ENCODE measurements at regions not wholly inside any gene's neighbourhood (a gene's known extent, or its start where the extent isn't known, plus 50 kb on each side); places are given as distances from the start of the nearest gene placed in this dataset.

DNA sequence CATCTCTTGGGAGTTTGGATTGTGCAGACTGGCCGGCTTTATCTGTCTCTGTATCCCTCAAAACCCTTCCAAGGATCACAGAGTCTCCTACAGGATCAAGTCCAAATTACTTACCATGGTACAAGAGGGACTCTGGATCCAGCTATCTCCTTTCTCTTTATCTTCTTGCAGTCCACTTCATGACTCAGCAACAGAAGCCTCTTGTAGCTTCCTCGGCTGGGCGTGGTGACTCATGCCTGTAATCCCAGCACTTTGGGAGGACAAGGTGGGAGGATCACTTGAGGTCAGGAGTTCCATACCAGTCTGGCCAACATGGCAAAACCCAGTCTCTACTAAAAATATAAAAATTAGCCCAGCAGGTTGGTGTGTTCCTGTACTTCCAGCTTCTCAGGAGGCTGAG lies 189.7 kb downstream of the BCAT1 start:
- DNase-seq: no peak

DNA sequence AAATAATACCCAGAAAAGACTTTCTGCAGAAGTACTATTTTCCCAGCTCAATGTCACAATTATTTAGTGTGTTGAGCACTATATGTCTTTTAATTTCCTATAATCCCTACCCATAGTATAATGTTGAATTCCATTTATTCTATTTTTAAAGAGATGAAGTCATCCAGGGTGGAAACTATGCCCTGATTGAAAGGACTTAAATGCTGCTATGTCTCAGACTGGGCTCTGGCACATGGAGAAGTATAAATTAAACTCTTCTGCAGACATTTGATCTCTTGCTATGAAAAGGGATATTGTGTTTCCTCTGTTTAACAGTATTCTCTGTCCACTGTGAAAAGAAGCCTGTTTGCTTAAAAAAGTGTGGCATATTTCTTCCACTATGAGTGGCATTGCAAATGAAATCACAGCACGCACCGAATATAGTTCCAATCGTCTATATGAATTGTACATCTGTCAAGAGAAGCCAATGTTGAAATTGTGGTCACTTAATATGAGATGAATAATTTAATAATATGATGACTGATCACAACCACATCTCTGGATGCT lies 192.3 kb downstream of the BCAT1 start:
- no peak for DNase-seq

DNA sequence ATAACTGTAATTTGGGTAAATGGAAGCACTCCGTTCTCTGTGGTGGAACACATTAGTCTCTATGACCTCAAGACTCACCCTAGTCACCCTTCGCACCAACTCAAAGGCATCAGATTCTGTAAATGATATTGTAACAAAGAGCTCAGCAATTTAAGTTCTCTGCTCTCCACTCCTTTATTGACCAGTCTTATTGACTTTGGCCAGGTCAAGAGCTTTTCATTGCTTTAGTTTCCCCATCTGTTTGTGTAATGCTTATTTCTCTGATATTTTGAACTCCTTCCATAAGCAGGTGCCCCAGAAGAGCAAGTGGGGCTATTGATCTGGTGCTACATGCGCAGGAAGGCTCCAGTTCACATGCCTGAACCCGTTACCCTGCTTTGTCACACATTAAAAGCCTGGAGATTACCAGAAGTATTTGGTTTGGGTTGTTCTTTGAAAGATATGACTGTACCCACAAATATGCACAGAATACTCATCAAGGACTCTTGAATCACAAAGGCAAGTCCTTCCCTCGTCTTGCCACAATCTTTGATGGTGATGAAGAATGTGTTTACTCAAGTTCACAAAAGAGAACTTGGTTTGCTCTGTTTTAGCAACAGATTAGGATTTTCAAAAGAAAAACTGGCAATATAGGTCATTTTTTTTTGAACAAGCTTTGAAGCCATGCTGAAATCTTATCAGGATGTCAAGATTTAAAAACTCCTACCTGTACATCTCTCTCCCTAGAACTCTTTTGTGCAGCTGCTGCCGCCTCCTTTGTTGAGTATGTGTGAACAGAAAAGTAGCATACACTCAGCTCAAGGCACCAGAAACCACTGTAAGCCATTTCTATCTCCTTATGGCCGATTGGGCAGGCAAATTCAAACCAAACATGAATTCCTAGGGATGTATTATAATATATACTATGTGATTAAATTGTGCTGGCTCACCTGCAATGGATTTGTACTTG lies 193.9 kb downstream of the BCAT1 start:
- DNase-seq: no peak

DNA sequence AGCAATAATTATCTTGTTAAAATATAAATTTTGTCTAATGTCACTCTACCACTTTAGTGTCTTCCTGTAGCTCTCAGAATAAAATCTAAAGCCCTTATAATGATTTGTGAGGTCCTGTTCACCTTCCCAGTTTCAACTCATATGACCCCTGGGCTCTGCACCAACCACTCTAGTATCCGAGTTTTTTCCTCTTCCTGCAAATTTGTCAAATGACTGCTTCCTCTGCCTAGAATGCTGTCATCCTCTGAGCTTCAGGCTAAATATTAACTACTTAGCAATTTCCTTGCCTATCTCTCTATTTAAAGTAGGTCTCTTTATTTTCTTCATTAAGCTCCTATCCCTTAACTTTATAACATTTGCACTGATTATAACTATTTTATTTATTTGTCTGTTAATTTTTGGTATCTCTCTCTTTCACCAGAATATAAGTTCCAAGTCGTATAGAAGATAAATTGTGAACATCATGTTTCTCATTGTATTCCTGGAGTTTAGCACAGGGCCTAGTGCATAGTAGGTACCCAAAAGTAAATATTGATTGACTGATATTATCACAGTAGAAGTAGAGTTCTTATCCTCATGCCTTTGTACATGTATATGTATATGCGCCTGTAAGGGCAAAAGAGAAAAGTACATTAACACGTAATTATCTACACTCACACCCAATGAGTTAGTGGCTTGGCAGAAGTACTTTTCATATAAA lies 196.0 kb downstream of the BCAT1 start:
- DNase-seq: no peak

DNA sequence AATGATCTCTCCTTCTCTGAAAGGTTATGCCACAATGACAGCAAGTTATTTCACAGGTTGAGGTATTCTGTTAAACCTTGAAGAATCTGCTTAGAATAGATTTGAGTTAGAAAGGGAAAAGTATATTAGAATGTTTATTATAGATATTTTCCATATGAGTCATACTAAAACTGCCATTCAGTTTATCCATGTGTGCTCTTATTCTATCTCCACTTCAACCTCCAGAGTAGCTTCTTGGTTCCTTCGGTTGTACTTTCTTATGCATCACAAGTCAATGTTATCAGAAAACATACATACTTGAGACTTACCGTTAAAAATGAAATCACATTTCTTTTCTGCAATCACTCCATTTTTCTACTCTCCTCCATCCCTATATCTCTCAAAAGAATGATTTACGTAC lies 197.7 kb downstream of the BCAT1 start:
- DNase-seq: no peak

DNA sequence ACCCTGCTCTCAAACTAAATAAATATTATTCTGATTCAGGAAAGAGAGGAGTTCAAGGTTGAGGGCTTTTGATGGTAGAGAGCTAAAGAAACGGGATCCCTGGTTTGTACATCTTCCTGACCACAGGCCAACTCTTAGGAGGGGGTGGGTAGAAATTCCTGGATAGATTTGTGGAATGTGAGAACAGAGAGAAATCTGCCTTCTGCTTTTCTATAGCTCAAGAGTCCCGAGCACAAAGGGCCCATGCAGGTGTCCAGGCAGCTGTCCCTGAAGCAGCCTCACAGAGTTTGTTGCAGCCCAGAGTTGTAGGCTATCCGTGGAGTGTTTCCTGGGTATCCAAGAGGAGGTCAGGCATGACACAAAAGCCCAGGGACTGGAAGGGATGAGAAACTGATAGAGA lies 198.6 kb downstream of the BCAT1 start:
- DNase-seq: no peak

DNA sequence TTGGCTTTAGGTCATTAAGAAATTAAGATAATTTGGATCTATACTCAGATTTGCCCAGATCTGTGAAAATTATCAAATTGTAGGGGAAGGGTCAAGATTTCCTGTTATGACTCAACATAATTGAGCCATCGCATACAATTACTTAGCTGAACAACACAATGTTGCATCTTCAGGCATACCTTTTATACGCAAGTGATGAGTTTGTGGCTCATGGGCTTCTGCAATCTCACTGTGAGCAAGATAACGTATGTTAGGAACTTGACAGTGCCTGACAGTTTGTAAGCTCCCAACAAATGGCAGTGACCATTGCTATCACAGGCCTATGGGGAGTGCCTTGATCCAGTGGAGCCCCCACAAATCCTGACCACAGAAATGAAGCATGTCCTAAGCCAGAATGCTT lies 199.7 kb downstream of the BCAT1 start:
- DNase-seq: no peak

DNA sequence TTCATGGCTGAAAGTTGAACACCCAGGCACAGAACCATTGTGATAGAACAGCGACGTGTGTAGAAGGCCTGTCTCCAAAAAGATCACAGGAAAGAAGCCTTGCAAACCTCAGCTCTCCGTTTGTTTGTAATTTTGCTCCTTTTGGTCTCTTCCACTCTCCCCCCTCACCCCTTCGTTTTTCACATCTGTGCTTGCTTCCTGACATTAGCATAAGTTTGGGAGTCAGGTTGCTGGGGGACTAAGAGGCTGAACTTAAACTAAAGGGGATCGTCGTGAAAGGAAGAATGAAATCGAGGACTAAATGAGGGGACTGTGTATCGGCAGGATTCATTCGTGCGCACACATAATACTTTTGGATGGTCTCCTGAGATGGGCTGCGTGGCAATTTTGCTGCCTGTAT lies 200.6 kb downstream of the BCAT1 start:
- no peak for DNase-seq

DNA sequence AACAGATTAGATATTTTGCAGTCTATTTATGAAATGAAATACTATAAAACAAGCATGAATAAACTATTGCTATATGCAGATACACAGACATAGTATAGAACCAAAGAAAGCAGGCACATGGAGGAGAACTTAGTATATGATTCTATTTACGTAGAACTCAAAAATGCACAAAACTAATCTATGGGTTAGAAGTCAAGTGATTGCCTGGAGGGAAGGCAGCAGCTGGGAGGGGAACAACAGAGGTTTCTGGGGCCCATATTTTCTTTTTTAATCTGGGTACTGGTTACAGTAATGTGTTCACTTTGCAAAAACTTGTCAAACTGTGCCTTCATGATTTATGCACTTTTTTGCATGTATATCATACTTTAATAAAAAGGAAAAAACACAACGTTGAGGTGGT lies 202.0 kb downstream of the BCAT1 start:
- DNase-seq: no peak

DNA sequence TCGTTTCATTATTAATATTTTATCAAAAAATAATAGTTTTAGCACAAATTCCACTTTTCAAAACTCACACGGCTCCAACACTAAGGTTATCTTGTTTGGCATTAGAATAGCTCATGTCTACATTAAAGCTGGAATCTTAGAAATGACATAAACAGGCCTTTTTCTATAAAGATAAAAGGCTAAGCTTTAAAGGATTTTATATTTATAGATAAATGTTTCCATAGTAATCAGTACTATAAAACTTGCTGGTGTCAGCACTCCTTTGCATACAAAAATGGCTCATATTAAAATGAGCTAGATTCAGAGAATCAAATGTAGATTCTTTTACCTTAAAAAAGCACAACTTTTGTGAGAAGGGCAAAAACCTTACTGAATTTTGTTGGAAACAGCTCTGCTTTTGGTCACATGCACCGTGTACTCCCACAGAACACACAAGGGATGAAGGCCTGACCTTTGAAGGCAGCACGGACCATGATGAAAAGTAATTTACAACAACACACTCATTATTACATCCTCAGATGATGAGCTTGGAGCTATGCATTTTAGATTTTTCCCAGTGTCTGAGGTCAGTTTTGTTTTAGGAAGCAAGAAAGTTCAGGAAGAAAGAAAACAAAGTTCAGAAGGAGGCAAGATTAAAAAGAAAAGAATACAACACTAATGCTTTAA lies 202.8 kb downstream of the BCAT1 start:
- DNase-seq: no peak

DNA sequence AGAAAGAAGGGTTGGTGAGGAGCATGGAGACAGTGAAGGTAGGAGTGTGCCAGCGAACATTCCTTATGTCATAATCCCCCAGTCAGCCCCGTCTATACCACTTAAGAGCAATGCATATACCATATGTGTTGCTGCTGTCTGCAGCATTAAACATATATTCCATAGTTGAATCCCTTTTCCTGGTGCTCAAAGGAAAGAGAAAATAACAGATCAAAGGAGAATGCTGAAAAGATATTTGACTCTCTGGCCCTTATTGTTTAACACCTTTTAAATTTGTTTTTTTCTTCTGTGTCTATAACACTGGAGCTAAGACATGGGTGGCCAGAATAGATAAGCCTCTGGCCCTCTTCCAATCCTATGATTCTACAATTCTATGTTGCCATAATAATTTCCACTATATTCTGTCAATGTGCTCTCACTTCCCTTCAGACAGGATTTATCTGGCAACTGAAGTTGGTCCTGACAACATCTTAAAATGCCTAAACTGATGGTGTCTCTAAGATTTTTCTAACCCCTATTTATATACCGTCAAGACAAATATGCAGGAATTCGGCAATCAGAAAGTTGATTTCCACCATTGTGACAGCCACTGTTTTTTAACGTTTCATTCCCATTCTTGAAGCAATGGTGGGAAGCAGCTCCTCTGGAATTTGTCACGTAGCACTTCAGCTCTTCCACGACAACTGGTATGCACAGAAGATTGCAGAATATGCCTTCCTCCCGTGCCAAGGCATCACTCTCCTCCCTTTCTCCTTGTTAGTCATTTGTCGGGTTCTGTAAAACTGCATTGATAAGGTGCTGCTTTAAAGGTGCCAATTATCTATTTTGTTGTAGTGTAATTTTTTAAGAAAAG lies 204.7 kb downstream of the BCAT1 start:
- no peak for DNase-seq

DNA sequence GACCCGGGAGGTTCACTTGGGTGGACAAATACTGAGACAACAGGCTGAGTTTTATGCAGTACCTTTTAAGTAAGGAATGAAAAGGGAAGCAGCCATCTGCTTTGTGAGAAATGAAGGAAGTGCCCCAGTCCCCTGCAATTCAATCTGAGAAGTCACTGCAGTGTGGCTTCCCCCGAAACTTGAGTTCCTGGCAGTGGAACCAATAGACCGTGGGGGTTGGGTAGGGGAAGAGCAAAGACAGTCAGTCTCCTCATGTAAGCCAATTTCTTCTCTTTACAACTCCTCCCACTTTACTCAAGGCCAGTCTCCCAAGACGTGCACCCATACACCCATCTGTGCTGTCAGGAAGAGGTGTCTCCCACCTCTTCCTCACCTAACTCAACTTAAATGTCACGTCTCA lies 206.5 kb downstream of the BCAT1 start:
- DNase-seq: no peak

DNA sequence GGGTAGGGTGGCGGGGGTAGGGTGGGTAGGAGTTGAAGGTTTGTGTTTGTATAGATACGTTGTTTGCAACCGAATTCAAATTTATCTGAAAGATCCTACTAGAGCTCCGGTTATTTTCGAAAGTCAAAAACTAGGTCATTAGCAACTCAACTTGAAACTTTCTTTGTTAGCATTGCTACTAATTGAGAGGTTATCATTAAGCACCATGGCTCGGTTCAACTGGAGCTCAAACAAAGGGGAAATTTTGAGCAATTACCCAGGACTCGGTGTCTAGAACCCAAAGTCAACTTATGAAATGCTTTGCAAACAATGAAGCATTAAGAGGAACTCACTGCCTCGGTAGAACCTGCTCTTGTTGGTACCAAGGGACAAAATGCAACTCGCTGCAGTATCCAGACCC lies 207.7 kb downstream of the BCAT1 start:
- no peak for DNase-seq

DNA sequence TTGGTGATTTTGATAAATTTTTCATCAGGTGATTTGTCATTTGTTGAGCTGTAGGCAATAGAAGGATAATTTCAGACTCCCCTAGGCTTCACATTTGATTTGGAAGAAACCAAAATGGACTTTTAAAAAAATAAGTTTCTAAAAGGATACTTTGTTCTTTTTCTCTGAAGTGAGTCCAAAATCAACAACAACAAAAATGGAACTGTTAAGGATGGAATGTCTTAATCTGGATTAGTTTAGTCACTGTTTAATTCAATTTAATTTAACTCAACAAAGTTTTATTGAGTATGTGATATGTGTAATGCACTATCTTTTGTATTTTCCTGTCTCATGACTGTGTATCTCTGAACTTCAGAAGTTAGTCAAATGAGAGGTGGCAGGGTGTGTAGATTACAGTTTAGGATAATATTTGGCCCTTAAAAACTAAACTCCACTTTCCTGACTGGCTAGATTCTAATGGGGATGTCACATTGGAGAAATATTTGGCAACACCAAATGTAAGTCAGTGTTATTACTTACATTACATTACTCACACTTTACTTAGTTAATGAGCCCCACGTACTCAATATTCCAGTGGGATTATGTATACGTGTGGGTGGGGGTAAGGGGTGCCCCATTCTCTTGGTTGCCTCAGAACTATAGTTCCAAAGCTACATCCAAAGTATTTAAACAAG lies 209.7 kb downstream of the BCAT1 start:
- DNase-seq: no peak

DNA sequence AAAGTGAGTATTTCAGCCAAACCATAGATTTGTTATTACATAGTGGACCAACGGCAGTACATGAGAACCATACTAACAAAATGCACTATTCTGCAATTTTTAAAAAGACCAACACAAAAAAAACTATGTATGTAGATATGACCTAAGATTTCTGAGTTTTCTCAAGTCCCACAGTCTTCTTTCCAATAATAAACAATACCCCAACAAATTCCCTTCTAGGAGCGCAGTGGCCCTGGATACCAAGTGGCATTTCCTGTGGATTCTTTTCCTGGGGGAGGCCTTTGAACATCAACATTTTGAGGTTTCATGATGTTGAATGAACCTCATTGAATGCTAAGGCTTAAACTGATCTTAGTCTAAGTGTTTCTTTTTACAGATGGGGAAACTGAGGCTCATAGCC lies 210.5 kb downstream of the BCAT1 start:
- no peak for DNase-seq

DNA sequence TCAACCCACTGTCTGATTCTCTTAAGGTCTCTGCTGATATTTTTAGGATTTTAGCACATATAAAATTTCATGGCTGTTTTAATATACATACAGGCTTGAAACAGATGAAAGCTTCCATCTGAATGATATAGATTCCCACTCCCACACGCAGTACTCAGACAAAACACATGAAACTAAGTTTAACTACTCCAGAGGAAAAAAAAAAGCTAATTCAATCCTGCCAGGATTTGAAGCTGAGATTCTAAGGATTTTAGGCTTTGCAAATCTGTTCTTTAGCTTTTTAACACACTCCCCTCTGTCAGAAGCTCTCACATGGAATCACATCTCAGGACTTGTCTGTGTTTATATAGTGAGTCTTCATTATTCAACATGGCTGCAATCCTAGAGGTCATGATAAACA lies 217.3 kb downstream of the BCAT1 start:
- no peak for DNase-seq

DNA sequence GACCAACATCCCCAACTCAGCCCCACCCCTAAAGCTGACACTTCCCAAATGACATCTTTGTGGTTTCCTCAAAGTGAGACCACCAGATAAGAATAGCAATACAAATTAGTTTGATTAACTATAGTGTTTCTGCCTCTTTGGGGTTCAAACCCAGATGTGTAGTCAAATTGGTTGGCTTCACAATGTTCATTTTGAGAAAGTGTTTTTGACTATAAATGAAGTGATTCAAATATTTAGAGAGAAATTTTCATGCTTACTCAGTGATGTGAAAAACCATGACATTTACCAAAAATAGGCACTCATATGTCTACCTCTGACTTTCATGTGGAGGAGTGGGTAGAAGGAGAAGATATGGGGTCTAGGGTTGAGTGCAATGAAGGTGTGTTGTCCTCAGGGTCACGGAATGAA lies 218.4 kb downstream of the BCAT1 start:
- no peak for DNase-seq

DNA sequence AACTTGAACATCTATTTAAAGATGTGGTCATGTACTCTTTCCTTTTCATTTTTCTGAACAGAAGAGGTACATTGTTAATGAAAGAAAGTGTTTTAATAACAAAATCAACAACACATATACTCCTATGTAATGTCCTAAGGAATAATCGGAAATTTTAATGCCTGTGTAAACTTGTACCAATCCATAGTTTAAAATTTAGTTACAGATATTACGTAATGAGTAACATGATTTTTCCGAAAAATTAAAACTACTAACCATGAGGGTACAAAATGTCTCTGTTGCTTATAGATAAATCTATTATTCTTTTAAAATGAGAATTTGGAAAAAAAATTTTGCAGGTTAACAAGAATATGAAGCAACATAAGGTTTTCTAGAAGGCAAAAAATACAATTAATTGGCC lies 220.1 kb downstream of the BCAT1 start:
- no peak for DNase-seq

DNA sequence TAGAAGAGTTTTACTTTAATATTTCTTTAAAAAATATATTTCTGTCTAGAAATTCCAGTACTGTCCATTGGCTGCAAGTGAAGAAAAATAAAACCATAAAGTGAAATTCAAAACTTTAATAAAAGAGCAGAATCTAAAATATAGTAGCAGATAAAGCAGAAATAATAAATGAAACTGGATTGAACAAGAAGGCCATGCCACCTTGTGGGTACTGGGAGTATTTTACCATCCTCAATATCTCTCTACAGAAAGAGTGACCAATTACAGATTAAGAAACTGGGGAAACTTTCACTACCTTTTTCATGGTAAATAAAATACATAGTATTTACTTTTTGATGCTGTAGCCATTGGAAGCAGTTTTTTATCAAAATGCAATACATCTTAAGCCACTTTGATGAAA lies 220.5 kb downstream of the BCAT1 start:
- no peak for DNase-seq

DNA sequence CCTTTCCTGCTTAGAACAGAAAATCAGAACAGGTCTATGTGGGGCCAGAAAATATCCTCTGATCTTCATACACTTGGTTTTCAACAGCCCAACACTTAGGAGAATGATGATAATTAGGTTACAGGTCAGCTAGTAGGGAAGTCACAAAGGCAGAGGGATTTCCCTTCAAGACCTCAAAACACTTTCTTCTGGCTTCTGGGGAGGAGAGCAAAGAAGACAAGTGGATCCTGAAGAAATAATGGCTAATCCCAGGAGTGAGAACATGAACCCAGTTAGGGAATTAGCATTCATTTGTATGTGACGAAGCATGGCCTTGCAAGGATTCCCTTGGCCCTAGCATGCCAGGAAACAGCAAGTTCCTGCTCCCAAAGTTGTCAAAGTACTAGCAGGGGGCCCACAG lies 223.3 kb downstream of the BCAT1 start:
- DNase-seq: no peak

DNA sequence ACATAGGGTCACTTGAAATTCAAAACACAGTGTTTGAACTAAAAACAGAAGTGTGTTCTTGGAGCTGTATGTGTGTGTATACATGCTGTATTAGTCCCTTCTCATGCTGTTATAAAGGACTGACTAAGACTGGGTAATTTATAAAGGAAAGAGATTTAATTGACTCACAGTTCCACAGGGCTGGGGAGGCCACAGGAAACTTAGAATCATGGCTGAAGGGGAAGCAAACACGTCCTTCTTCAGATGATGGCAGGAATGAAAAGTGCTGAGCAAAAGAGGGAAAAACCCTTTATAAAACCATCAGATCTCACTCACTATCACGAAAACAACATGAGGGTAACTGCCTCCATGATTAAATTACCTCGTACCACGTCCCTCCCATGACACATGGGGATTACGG lies 224.1 kb downstream of the BCAT1 start:
- DNase-seq: no peak

DNA sequence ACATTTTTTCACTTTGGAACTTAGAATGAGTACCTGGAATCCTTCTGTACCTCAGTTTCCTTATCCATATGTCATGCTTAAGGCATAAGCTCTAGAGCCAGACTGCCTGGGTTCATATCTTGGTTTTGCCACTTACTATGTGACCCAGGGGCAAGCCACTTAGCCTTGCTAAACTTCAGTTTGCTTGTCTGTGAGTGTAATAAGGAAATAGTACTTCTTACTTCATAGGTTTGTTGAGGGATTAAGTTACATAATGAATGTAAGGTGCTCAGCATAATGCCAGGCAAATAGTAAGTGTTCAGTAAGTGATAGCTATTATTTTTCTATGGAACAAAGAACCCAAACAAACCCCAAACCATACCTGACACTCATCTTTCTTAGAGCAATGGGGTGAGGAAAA lies 225.1 kb downstream of the BCAT1 start:
- no peak for DNase-seq
